WI38 (cell line): ENCODE measurements at regions not wholly inside any gene's neighbourhood (a gene's known extent, or its start where the extent isn't known, plus 50 kb on each side); places are given as distances from the start of the nearest gene placed in this dataset.

Experiments
- H3K4me3 ChIP-seq: 2 replicates; pipeline ENCODE4 v1.5.1; 2011; ENCODE audit warnings: low read depth, mild to moderate bottlenecking, control low read depth, low read length
- CTCF ChIP-seq: IDR thresholded peaks from 2 replicates; pipeline ENCODE4 v1.5.1; 2012; ENCODE audit warnings: low read depth, mild to moderate bottlenecking, control low read depth, low read length

DNA sequence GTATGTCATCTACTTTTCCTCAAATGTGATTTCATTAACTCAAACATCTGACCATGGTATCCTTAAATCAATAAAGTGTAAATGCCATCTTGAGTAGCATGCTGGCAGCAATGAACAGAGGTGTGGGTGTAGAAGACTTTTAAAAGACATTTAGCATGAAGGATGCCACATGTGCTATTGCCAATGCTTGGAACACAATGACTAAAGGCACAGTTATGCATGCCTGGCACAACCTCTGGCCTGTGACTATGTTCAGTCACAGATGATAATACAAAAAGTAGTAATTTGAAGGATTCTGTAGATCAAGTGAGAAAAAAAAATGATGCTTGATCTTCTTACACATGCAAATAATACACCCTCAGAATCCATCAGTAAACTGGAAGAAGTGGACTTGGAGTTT, 938.9 kb upstream of the ADGRL4 start:
- no peak for TF ChIP-seq CTCF
- H3K4me3 ChIP-seq: no peak overlapping the region

GRCh38 chr1:79929356-79929755, 922.8 kb upstream of the ADGRL4 start:
- H3K4me3 ChIP-seq: no peak overlapping the region
- no peak for TF ChIP-seq CTCF

GRCh38 chr1:79928901-79929300, 922.4 kb upstream of the ADGRL4 start:
- TF ChIP-seq CTCF: no peak
- no peak overlapping the region for H3K4me3 ChIP-seq

DNA sequence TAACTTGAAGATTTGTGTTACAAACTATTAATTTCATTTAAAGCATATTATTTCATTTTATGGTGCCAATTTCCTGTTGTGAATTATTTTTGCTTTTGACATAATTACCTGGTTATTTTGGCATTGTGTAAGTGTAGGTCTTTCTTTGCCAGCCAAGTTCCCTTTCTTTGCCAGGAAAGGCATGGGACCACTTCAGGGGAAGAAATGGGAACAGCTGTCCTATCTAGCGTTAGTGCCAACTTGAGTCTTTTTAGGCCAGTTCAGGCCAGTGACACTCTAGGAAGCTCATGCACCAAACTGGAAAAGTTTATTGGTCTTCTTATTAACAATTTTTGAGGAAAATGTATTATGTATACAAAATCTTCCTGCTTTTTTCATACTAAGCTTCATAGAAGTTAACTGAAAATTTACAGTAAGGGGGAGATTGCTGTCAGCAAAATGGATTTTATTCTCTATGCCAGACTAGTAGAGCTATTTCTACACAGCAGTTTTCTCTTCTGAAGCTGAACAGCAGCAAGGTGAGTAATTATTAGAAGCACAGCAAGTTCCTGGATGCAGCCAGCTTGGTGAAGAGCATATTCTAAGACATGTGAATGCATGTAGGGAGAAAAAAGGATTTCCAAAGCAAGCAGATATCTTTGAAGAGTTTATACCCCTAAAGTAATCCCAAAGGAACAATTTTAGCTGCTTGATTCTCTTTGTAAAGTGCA, 914.6 kb upstream of the ADGRL4 start:
- H3K4me3 ChIP-seq: no peak overlapping the region
- TF ChIP-seq CTCF: no peak

GRCh38 chr1:79914896-79915295, 908.4 kb upstream of the ADGRL4 start:
- TF ChIP-seq CTCF: no peak

DNA sequence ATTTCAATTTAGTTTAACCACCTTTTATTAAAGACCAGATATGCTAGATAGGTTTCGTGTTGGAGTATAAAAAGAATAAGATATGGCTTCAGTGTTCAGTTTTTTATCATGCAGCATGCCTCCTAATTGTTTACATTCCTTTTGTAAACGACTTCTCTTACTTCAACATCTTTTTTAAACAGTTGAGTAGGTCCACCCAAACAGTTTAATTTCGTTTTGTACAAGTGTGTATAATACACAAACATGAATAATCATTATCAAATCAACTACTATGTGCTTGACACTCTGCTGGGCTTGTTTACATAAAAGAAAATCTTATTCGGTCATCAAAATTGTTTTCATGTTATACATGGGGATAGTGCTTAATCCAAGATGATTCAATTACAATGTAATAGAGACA, 906.3 kb upstream of the ADGRL4 start:
- no peak for TF ChIP-seq CTCF
- no peak overlapping the region for H3K4me3 ChIP-seq

More at GRCh38 chr1:79914896-79915295, 908.4 kb upstream of the ADGRL4 start:
- no peak overlapping the region for H3K4me3 ChIP-seq

- no peak for TF ChIP-seq CTCF
- H3K4me3 ChIP-seq: no peak overlapping the region
Observed at GRCh38 chr1:79903321-79903720, 896.8 kb upstream of the ADGRL4 start.
